Head of caudate nucleus (tissue), 42 donors: ENCODE measurements at regions not wholly inside any gene's neighbourhood (a gene's known extent, or its start where the extent isn't known, plus 50 kb on each side); places are given as distances from the start of the nearest gene placed in this dataset.
"Not testable (repeated sequence)": the region's sequence is repeated elsewhere in the genome, so short reads cannot be mapped to it uniquely, and the experiment has no call there.

Source experiments
- DNase-seq, 42 donors: peaks; one replicate each; pipeline versions ENCODE4 v3.0.0 to v3.0.0-alpha.2; 2020 to 2021; ENCODE audit warnings: mixed read lengths in 7 of 42
- intact Hi-C: fragments of 100-400 bp; cut with DNase I; formaldehyde crosslinking; loops from one replicate; pipeline ENCODE4 v1.15.0; 2022

DNA sequence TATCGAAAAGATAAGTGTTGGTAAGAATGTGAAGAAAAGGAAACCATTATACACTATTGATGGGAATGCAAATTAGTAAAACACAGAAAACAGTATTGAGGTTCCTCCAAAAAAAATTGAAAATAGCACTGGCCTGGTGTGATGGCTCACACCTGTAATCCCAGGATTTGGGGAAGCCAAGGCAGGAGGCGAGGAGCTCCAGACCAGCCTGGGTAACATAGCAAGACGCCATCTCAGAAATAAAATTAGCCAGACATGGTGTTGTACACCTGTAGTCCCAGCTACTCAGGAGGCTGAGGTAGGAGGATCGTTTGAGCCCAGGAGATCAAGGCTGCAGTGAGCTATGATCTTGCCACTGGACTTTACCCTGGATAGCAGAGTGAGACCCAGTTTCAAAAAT, 5303.4 kb upstream of the TPTE start:
- DNase-seq, intact Hi-C loops: not testable (repeated sequence)

DNA sequence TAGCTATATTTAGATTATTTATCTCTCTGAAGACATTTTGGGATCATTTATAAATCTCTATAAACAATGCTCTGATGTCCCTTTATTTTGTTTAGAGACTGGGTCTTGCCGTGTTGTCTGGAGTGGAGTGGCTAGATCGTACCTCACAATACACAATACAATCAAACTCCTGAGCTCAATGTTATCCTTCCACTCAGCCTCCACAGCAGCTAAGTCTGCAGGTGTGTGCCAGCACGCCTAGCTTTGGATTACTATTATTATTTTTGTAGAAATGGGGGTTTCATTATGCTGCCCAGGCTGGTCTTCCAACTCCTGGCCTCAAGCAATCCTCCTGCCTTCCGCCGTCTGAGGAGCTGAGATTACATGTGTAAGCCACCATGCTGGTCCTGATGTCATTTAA, 5301.4 kb upstream of the TPTE start:
- intact Hi-C loops: not testable (repeated sequence)

DNA sequence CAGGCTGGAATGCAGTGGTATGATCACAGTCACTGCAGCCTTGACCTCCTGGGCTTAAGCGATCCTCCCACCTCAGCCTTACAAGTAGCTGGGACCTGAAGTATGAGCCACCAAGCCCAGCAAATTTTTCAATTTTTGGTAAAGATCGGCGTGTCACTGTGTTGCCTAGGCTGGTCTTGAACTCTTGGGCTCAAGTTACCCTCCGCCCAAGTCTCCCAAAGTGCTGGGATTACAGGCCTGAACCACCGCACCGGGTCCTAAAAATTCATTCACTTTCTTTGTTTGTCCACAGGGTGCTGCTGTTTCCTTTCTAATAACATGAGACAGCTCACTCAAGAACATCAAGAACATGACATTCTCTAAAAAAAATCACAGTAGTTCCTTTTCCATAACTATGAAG, 5300.9 kb upstream of the TPTE start:
- peak in 21 of 42 donors; percentile 7 to 77 (median 36) for DNase-seq
- intact Hi-C loops: not testable (repeated sequence)

More for the DNA sequence above, 5301.4 kb upstream of the TPTE start:
- not testable (repeated sequence) for DNase-seq

DNA sequence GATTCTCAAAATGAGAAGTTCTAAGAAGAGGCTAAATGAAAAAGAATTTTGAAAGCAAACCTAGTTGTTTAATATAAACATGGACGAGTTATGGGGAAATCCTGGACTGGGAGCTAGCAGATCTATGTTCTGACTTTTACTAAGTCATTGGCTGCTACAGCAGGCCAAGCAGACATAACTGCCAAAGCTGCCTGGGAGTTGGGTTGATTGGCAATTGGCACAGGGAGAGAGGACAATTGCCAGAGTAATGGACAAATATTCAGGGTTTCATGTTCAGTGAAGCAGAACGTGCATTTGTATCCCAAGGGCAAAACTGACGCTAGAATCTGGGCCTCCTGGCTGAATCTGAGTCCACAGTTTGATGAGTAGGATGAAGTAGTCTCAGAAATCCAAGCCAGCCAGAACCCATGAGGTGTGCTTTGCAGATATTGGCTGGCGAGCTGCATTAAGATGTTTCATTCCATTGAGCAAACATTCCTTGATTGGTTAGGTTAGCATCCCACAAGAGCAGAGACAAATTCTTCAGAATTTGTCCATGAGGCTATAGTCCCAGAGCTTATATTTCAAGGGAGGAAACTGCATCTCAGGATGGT, 5299.8 kb upstream of the TPTE start:
- peak in 2 of 42 donors; percentile 34 to 54 for DNase-seq
- intact Hi-C loops: not testable (repeated sequence)

DNA sequence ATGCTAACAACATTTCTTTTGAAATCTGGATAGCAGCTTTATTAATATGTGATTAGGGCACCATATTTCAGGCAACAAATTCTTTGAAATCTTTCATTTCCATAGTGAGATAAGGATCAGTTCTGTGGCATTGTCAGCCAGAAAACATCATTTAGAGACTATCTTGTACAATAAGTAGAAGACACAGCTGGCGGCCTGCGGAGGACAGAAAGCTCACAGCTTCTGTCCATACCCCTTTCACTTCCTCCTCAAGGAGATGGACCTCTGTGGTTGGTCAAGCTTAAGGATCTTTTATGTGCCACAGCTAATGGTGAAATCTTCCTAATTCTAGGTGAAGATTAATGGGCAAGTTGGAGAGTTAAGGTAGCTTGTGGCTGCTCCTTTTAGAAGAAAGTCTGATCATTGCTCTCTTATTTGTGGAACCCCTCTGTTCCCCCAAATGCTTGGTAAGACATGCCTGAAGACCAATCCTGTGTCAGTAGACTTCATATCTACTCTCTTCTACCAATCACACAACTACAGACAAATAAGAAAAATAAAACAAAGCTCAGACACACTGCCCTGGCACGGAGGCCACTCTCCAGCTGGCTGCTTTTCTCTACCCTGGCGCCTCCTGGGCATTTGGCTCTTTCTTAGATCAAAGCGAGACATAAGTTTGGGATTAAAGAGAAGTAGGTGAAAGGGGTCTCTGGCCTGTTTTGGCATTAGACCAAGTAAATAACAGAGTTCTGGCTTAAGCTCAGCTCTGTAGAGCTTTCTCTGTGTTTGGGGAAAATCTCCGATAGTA, 5298.2 kb upstream of the TPTE start:
- intact Hi-C loops, DNase-seq: not testable (repeated sequence)

DNA sequence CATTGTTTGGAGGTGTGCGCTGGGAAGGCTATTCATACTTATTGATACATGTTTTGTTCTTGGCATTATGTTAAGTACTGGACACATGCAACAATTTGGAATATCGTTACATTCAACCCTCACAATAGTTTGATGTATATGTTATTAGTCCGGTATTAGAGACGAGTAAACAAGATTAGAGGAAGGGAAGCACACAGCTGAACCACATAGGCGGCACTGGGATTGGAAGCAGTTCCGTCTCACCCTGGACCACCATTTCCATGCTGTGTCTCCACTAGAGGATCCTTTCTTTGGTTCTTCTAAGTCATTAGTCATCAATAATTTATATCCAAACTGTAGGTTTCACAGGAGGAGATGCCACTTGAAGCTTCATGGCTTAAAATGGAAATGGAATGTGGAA, 5297.2 kb upstream of the TPTE start:
- intact Hi-C loops, DNase-seq: not testable (repeated sequence)

DNA sequence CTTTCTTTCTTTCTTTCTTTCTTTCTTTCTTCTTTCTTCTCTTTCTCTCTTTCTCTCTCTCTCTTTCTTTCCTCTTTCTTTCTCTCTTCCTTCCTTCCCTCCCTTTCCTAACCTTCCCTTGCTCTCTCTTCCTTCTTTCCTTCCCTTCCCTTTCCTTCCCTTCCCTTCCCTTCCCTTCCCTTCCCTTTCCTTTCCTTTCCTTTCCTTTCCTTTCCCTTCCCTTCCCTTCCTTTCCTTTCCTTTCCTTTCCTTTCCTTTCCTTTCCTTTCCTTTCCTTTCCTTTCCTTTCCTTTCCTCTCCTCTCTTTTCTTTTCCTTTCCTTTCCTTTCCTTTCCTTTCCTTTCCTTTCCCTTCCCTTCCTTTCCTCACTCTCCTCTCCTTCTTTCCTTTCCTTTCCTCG, 5294.1 kb upstream of the TPTE start:
- intact Hi-C loops, DNase-seq: not testable (repeated sequence)

DNA sequence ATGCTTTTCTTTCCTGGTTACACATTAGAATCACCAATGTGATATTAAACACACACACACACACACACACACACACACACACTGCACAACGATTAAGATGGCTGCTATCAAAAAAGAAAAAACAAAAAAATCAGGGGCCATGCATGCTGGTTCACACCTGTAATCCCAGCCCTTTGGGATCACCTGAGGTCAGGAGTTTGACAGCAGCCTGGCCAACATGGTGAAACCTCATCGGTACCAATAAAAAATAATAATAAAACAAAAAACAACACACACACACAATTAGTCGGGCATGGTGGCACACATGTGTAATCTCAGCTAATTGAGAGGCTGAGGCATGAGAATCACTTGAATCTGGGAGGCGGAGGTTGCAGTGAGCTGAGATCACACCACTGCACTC, 5290.8 kb upstream of the TPTE start:
- intact Hi-C loops, DNase-seq: not testable (repeated sequence)

DNA sequence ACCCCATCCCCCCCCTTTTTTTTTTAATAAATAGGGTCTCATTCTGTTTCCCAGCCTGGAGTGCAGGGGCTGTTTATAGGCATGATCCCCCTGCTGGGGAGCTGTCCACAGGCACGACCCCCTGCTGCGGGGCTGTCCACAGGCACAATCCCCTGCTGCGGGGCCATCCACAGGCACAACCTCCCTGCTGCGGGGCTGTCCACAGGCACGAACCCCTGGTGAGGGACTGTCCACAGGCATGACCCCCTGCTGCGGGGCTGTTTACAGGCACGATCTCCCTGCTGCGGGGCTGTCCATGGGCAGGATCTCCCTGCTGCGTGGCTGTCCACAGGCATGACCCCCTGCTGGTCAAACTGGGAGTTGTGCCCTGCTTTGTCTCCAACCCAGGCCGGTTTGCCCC, 5290.1 kb upstream of the TPTE start:
- intact Hi-C loops: not testable (repeated sequence)
- peak in 1 of 42 donors; percentile 23 for DNase-seq

DNA sequence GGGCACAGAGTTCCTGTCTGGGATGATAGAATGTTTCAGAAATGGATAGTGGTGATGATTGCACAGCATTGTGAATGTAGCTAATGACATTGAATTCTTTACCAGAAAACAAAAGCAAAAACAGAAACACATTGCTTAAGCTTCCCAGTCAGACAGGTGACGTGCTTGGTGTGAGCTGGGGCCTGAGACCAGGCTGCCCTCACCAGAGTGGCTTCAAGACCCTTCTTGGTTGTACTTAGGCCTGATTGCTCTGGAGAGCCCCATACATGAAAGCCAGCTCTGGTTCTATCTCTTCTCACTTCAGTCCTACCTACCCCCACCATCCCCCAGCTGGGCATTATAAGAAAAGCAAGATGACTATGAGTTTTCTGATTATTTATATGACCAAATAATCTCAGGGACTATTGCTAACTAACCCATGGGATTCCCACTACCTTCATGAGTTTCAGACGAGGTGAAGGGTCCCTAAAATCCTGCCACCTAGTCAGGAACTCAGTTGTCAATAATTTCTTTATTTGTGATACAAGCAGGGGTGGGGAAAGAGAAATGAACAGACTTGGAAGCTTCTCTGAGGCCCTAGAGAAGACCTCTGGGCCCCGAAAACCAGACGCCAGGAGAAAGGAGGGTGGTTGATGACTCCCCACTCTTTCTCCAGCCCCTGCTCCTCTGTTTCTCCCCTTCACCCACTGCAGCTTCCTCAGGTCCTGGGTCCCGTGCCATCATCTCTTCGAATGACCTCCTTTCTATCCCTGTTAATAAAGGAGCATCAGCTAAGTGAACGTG, 5289.0 kb upstream of the TPTE start:
- DNase-seq, intact Hi-C loops: not testable (repeated sequence)

DNA sequence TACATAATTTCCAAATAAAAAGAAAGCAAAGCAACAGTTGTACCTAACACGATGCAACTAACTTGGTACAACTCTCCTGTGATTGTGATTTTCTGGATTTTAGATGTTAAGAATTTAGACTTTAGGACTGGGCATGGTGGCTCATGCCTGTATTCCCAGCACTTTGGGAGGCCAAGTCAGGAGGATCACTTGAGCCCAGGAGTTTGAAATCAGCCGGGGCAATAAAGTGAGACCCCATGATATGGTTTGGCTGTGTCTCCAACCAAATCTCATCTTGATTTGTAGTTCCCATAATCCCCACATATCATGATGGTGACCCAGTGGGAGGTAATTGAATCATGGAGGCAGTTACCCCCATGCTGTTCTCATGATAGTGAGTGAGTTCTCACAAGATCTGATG, 5285.6 kb upstream of the TPTE start:
- intact Hi-C loops, DNase-seq: not testable (repeated sequence)

DNA sequence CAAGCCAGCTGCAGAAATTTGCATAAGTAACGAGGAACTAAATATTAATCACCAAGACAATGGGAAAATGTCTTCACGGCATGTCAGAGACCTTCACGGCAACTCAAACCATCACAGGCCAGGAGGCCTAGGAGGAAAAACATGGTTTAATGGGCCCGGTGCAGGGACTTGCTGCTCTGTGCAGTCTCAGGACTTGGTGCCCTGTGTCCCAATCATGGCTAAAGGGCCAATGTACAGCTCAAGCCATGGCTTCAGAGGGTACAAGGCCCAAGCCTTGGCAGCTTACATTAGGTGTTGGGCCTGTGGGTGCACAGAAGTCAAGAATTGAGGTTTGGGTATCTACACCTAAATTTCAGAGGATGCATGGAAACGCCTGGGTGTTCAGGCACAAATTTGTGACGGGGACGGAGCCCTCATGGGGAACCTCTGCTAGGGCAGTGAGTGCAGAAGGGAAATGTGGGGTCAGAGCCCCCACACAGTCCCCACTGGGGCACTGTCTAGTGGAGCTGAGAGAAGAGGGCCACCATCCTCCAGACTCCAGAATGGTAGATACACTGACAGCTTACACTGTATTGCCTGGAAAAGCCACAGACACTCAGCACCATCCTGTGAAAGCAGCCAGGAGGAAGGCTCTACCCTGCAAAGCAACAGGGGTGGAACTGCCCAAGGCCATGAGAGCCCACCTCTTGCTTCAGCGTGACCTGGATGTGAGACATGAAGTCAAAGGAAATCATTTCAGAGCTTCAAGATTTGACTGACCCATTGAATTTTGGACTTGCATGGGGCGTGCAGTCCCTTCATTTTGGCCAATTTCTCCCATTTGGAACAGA, 5284.3 kb upstream of the TPTE start:
- intact Hi-C loops: not testable (repeated sequence)
- DNase-seq: peak in 1 of 42 donors; percentile 20

DNA sequence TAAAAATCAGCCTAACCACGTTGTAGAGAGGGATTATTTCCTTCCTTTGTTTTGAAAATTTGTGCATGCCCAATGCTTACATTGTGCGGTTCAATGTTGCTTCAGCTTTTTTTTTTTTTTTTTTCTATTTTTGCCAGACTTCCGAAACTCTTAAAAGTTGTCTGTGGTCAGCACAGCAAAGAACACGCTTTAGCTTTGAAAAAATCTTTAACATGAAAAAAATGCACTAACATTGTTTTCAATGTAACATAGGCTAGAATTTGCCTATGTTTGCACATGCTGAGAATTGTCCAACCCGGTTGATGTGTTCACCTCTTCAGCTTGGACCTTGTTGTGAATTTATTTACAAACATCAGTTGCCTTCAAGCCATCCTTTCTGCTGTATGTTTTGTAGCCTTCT, 5280.9 kb upstream of the TPTE start:
- intact Hi-C loops, DNase-seq: not testable (repeated sequence)

DNA sequence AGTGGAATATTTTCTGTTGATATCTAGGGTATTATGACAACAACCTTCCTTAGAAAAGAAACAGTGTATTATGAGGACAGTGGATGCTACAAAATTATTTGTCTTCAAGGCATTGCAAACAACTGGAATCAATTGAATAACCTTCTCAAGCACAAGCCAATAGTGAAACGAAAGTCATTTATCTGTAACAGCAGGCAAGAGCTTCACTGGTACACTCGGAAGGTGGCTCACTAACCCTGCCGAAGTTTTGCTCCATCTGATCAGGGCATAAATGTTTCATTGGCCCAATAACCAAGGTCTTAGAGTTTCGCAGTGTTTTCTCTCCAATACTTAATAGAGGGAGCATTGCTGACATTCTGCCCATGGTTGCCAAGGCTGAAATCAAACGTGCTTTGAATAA, 5278.7 kb upstream of the TPTE start:
- intact Hi-C loops, DNase-seq: not testable (repeated sequence)

DNA sequence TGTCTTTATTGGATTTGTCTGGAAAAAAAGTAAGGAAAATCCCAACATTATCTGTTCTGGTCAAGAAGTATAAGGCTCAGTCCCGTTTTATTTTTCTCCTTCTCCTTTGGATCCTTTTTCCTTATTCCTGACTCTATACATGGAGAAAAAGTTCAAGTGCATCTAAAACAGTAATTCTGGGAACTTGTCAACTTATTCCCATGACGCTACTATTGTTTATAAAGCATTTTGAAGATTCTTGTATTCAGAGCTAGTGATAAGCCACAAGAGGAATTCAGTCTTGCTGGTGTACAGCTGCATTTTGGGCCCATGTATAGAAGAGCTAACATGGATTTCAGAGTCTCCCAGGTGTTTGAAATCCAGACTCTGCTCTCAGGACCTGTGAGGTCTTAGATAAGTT, 5278.1 kb upstream of the TPTE start:
- DNase-seq, intact Hi-C loops: not testable (repeated sequence)

DNA sequence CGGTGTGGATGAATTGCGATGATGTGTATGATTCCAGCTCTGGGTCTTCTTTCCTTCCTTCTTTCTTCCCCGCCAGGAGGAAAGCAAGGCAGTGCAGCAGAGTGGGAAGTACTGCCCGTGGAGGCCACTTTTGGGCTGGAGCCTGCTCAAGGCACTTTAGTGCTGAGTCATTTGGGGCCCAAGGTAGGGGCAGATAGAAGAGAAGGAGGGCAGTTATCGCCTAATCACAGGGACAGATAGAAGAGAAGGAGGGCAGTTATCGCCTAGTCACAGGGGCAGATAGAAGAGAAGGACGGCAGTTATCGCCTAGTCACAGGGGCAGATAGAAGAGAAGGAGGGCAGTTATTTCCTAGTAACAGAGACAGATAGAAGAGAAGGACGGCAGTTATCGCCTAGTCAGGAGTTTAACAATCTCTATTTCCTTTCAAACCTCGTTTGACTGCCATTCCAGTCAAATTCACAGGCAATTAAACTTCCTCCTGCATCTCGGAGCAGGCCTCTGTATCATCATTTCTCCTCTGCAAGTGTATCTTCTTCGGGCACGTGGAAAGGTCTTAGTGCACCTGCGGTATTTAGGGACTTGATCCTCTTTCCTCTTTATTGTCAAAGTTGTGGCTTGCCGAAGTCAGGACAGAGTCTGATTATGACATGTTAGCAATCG, 5277.5 kb upstream of the TPTE start:
- DNase-seq, intact Hi-C loops: not testable (repeated sequence)

DNA sequence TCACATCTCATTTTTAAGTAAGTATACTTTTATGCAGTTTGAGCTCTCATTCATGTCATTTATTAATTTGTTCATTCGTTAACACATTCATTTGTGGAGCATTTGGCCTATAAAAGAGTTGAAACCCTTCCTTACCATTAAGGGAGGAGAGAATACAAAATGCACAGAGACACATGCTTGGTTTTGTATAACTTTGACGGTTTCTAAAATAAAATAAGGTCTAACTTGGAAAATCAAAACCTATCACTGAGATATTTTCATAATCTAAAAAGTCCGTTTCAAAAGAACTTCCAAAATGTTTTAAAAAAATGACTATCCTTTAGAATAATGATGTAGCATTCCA, 5277.0 kb upstream of the TPTE start:
- DNase-seq, intact Hi-C loops: not testable (repeated sequence)

DNA sequence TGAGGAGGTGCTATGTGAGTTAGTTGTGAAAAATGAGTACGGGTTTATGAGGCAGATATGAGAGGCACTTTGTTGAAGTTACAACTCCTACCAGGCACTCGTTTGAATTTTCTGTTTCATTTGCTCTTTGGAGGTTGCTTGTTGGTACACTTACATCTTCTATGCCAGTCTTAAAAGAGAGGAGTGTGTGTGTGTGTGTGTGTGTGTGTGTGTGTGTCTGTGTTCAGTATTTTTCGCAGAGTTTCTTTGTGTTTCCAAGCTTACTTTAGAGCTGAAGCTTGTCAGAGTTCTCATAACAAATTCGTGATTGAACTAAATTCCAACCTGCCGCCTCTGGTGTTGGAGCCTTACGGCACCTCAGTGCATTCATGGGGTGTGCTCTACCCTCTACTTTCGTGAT, 5276.4 kb upstream of the TPTE start:
- intact Hi-C loops, DNase-seq: not testable (repeated sequence)

DNA sequence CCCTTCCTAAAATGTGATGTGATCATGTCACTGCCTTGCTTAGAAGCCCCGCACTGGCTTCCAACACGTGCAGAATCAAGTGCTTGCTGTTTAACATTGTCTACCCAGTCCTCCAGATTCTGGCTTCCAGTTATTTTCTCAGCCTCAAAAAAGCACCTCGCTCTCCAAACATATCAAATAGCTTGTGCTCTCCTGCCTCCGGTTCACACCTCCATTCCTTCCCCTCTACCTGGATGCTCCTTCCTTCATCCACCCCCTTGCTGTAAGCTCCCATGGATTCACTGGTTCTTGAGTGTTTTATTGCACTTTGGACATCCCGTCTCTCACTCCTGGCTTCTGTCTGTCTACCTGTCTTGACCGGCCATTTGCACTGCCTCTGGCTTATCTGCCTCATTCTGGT, 5275.0 kb upstream of the TPTE start:
- DNase-seq, intact Hi-C loops: not testable (repeated sequence)
